ENCODE measurements at regions not wholly inside any gene's neighbourhood (a gene's known extent, or its start where the extent isn't known, plus 50 kb on each side); places are given as distances from the start of the nearest gene placed in this dataset.

DNA sequence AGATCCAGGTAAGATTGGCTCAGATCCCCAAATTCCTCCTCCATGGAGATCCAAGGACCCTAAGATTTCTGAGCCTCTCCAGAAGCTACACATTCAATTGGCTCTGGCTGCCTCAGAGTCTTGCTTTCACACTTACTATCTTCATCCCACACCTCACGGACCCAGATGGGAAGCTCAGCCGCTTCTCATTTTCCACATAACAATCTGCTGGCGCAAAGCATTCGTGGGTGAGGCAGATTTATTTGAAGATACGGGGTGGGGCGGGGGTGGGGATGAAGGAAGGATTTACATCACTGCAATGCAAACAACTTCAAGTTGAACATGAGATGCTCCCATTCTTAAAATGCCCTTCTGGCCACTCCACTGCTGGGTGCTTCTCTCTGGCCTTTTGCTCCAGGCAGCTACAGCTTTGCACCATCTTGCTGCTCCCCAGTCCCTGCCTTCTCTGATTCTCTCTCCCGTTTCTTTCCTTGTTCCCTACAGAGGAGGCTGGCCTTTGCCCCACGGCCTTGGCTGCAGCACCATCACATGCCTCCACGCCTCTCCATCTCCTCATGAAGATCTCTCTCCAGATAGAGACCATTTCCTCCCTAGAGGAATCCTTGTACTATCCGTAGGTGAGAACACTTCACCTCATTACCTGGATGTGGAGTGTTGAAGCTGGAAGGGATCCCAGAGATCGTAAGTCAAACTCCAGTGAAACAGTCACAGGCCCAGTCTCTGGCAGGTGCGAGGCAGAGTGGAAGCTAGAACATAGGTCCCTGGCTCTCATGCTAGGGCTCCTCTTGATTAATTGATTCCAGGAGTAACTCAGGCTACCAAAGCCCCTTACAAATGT, 175.9 kb downstream of the RPLP1 start:
- Histone ChIP-seq H3K4me2 (ENCODE audit: low read length) (no peak overlapping the region), H3K79me2 (no peaks in the 10 kb centered on the region), H3K27me3 (ENCODE audit: control insufficient read depth, insufficient read depth, low read length) (no peaks in the 10 kb centered on the region), H3K9me3 (ENCODE audit: control insufficient read depth, low read length) (no peaks in the 10 kb centered on the region), H3K4me1 (no peaks in the 10 kb centered on the region), H3K36me3 (ENCODE audit: control insufficient read depth, insufficient read depth, low read length) (no peaks in the 10 kb centered on the region), H2AFZ (no peak overlapping the region), H3K4me3 (ENCODE audit: low read depth, low read length) (no peak overlapping the region), H3K27ac (no peak overlapping the region), H3K9ac (no peak overlapping the region)
- TF ChIP-seq, protein P1, sequence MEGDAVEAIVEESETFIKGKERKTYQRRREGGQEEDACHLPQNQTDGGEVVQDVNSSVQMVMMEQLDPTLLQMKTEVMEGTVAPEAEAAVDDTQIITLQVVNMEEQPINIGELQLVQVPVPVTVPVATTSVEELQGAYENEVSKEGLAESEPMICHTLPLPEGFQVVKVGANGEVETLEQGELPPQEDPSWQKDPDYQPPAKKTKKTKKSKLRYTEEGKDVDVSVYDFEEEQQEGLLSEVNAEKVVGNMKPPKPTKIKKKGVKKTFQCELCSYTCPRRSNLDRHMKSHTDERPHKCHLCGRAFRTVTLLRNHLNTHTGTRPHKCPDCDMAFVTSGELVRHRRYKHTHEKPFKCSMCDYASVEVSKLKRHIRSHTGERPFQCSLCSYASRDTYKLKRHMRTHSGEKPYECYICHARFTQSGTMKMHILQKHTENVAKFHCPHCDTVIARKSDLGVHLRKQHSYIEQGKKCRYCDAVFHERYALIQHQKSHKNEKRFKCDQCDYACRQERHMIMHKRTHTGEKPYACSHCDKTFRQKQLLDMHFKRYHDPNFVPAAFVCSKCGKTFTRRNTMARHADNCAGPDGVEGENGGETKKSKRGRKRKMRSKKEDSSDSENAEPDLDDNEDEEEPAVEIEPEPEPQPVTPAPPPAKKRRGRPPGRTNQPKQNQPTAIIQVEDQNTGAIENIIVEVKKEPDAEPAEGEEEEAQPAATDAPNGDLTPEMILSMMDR (IDR thresholded peaks at IDR 0.05) = no peak

DNA sequence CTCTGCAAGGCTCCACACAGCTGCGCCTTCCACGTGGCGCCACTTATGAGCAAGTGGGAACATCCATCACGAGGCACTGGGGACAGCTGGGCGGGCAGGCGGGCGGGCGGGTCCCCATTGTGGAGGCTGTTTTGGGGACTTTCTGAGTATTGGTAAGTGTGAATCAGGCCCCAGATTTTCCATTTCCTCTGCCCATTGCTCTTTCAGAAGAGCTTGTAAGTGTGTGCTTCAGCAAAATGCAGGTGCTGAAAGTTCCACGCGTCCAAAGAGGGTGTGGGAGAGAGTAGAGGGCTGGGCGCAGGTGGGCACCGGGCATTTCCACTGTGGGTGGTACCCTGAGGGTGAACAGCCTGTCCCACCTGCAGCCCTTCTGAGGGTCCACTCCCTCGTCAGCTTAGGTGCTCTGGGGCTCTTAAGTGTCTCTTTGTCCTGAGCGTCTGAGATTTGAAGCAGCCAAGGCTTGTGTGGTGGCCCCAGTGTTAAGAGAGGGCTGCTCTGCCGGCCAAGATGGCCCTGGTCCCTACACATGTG, 177.1 kb downstream of the RPLP1 start:
- no peaks in the 10 kb centered on the region for H3K79me2 ChIP-seq
- no peak overlapping the region for H2AFZ ChIP-seq
- H3K4me3 ChIP-seq (ENCODE audit: low read depth, low read length) = no peak overlapping the region
- no peaks in the 10 kb centered on the region for H3K27me3 ChIP-seq (ENCODE audit: control insufficient read depth, insufficient read depth, low read length)
- H3K36me3 ChIP-seq (ENCODE audit: control insufficient read depth, insufficient read depth, low read length) = no peaks in the 10 kb centered on the region
- H3K4me1 ChIP-seq = no peaks in the 10 kb centered on the region
- no peaks in the 10 kb centered on the region for H3K9me3 ChIP-seq (ENCODE audit: control insufficient read depth, low read length)
- no peak overlapping the region for H3K9ac ChIP-seq
- H3K4me2 ChIP-seq (ENCODE audit: low read length) = no peak overlapping the region
- H3K27ac ChIP-seq = no peak overlapping the region
- TF ChIP-seq, protein P1 (IDR thresholded peaks at IDR 0.05) = no peak

DNA sequence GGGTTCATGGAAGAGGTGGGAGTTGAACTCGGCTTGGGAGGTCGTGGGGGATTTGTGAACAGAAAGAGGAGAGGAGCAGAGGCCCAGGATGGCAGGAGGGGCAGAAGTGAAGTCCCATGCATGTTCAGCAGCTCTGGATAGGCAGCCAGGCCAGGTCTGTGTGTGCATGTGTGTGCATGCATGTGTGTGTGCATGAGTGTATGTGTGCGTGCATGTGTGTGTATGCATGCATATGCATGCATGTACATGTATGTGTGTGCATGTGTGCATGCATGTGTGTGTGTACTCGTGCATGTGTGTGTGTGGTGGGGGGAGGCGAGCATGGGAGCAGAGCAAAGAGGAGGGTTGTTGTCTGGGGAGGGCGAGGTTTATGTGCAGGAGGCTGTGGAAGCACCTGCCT, 178.4 kb downstream of the RPLP1 start:
- no peak overlapping the region for H3K4me3 ChIP-seq (ENCODE audit: low read depth, low read length)
- H3K27me3 ChIP-seq (ENCODE audit: control insufficient read depth, insufficient read depth, low read length) = no peaks in the 10 kb centered on the region
- no peak overlapping the region for H3K27ac ChIP-seq
- no peak overlapping the region for H2AFZ ChIP-seq
- H3K4me1 ChIP-seq = no peaks in the 10 kb centered on the region
- no peaks in the 10 kb centered on the region for H3K9me3 ChIP-seq (ENCODE audit: control insufficient read depth, low read length)
- H3K4me2 ChIP-seq (ENCODE audit: low read length) = no peak overlapping the region
- H3K9ac ChIP-seq = no peak overlapping the region
- TF ChIP-seq, protein P1 (IDR thresholded peaks at IDR 0.05) = no peak
- no peaks in the 10 kb centered on the region for H3K36me3 ChIP-seq (ENCODE audit: control insufficient read depth, insufficient read depth, low read length)
- H3K79me2 ChIP-seq = no peaks in the 10 kb centered on the region

DNA sequence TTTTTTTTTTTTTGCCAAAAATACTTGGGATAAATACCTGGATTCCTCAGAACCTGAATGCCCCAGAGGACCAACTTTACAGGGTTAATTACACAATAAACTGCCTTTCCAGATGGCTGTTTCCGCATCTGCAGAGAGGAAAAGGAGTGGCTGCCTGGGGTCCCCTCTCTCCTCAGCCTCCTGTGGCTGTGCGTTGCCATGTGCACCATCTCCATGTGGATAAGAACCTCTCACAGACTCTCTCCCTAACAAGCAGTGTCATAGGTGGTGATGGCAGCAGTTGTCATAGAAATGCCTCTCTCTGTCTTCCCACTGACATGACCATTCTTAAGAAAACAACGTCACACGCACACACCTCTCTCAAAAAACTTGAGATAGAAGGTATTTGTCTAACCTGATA, 179.4 kb downstream of the RPLP1 start:
- Histone ChIP-seq H3K27ac (no peak overlapping the region), H3K79me2 (no peaks in the 10 kb centered on the region), H3K9me3 (ENCODE audit: control insufficient read depth, low read length) (no peaks in the 10 kb centered on the region), H3K9ac (no peak overlapping the region), H3K36me3 (ENCODE audit: control insufficient read depth, insufficient read depth, low read length) (no peaks in the 10 kb centered on the region), H3K27me3 (ENCODE audit: control insufficient read depth, insufficient read depth, low read length) (no peaks in the 10 kb centered on the region), H2AFZ (no peak overlapping the region), H3K4me3 (ENCODE audit: low read depth, low read length) (no peak overlapping the region), H3K4me2 (ENCODE audit: low read length) (no peak overlapping the region), H3K4me1 (no peaks in the 10 kb centered on the region)
- TF ChIP-seq, protein P1 (IDR thresholded peaks at IDR 0.05) = no peak

DNA sequence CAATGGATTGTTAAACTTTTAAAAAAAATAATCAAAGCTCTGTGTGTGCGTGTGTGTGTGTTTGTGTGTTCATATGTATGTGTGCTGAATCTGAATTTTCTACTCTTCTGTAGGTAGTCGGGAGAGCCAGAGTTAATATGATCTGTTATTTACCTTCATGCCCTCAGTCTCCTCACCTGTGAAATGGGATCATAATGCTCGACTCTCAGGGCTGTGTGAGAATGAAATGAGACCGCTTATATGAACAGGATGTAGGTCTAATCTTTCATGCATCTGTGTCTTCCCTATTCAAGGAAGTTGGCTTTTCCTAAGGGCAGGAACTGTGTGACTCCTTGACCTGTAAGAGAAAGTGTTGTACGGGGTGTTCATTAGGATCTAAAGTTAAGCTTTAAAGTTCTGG, 182.2 kb downstream of the RPLP1 start:
- Histone ChIP-seq H3K9me3 (ENCODE audit: control insufficient read depth, low read length) (no peaks in the 10 kb centered on the region), H3K9ac (no peak overlapping the region), H3K4me3 (ENCODE audit: low read depth, low read length) (no peak overlapping the region), H3K79me2 (no peaks in the 10 kb centered on the region), H2AFZ (no peak overlapping the region), H3K27me3 (ENCODE audit: control insufficient read depth, insufficient read depth, low read length) (no peaks in the 10 kb centered on the region), H3K27ac (no peak overlapping the region), H3K4me1 (no peaks in the 10 kb centered on the region), H3K4me2 (ENCODE audit: low read length) (no peak overlapping the region), H3K36me3 (ENCODE audit: control insufficient read depth, insufficient read depth, low read length) (no peaks in the 10 kb centered on the region)
- TF ChIP-seq, protein P1 (IDR thresholded peaks at IDR 0.05) = no peak
